HuH-7.5 (cell line): ENCODE measurements at regions not wholly inside any gene's neighbourhood (a gene's known extent, or its start where the extent isn't known, plus 50 kb on each side); places are given as distances from the start of the nearest gene placed in this dataset.
"Not testable (repeated sequence)": the region's sequence is repeated elsewhere in the genome, so short reads cannot be mapped to it uniquely, and the experiment has no call there.

Experiments
- DNase-seq: peaks from one replicate; pipeline ENCODE4 v3.0.0; 2011; ENCODE audit warnings: low spot score

- no peak for DNase-seq
Measured at GRCh38 chr5:110304176-110304575, 422.3 kb downstream of the TMEM232 start.

GRCh38 chr5:110306650-110307049 lies 419.8 kb downstream of the TMEM232 start:
- DNase-seq, result no peak

DNA sequence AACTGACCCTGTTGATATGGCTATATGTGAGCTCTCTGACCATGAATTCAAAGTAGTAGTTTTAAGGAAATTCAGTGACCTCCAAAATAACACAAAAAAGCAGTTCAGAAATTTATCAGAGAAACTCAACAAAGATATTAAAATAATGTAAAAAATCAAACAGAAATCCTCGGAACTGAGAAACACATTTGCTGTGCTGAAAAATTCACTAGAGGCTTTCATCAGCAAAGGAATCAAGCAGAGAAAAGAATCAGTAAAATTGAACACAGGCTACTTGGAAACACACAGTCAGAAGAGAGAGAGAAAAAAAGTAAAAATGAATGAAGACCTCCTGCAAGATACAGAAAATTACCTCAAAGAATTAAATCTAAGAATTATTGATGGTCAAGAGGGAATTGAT lies 417.2 kb downstream of the TMEM232 start:
- DNase-seq, result no peak

DNA sequence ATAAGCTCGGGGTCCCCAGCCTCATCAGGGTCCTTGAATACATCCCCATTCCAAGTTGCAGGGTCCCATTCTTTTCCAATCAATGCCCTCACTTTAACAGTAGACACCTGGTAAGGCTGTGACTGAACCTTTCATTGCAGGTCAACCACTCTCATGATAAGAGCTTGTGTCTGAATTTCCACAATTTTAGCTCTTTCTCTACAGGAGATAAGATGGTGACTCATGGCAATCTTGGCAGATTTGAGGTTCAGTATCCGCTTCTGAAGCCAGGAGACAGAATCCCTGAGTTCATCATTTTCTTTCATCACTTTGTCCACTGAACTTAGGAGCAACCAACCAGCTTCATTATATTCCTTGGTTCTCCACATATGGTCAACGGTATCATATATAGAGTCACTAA lies 409.9 kb downstream of the TMEM232 start:
- not testable (repeated sequence) for DNase-seq

GRCh38 chr5:110321117-110321516 lies 405.4 kb downstream of the TMEM232 start:
- no peak for DNase-seq

DNA sequence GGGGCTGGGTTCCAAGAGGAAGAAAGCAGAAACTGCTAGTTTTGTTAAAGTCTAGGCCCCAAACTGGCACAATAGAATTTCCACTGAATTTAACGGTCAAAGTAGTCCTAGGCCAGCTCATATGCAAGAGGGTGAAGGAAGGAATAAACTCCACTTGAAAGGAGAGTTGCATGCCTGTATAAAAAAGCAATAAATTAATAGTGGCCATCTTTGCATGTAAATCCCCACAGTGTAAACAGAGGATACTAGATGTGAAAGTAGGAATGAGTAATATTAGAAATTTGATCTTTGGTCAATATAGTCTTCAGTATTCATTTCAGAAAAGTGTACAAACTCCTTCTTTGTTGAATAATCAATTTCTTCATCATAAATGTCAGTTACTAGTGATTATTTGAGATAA lies 403.1 kb downstream of the TMEM232 start:
- DNase-seq, result no peak

- DNase-seq, result no peak
Measured at GRCh38 chr5:110323832-110324231, 402.6 kb downstream of the TMEM232 start.

DNA sequence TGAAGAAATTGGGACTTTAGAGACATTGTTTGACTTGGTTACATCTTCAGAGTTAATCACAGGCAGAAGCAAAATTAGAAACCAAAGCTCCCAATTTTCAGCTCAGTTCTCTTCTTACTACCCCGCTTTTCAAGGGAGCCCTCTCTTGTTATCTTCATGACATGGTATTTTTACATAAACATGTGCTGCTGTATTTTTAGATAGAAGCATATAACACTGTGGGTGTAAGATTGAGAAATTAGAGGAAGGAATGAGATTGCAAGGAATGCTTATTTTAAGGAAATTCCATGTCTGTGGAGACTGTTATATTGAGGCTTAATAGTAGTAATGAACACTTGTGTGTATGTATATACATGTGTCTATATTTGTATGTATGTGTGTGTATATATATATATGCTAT lies 401.6 kb downstream of the TMEM232 start:
- DNase-seq, result no peak

DNA sequence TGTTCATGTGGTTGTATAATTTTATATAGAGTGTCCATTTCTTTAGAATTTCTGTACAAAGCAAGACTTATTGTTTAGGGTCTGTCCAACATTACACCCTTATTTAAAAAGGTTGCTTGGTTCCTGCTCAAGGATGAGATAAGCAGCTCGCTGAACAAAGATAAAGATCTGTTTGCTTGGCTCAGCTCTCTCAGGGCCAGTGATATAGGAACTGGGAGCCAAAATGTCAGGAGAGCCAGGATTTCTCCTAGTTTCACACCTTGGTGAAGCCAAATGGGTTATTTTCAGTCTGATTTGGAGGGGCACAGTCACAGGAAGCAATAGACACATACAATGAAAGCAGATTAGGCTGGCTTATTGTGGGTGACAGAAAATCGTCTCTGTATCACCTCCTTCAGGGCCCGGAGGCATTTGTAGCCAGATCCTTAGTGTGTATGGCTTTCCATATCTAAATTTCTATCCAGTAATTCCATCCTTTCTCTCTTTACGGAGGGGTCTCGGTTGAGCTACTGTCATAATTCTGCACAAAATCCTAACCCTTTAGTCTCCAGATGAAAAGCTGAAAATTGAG lies 396.4 kb downstream of the TMEM232 start:
- DNase-seq, result no peak

GRCh38 chr5:110333384-110333783 lies 393.1 kb downstream of the TMEM232 start:
- DNase-seq, result no peak

GRCh38 chr5:110335361-110336066 lies 391.0 kb downstream of the TMEM232 start:
- DNase-seq, result no peak

- DNase-seq, result no peak
Measured at GRCh38 chr5:110338341-110339083, 388.0 kb downstream of the TMEM232 start.

DNA sequence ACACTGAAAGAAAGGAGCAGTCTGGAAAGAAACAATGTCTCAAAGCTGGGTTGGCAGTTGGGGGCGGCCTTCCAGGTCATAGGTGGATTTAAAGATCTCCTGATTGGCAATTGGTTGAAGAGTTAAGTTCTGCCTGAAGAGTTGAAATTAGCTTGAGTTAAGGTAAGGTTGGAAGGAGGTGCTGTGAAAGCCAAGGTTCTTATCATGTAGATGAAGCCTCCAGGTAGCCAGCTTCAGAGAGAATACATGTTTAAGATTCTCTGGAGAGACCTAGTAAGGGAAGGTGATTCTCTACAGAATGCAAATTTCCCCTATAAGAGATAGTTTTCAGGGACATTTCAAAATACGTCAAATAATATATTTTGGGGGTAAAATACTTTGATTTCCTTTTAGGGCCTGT lies 387.1 kb downstream of the TMEM232 start:
- no peak for DNase-seq

DNA sequence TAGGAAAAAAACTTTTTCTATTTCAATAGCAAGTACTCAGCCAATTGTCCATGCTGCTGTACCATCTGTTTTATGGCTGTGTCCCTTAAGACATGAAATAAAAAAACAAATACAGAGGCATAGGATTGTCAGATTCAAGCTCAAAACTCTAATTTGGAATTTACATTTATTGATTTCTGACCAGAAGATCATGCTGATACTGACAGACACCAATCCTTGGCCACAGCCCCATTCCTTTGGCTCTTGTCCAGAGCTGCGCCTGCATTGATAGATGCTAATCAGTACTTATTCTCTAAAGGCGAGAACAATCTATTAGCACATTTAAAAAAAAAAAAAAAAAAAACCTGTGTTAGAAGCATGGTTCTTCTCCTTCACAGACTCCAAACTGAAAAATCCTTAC lies 384.6 kb downstream of the TMEM232 start:
- DNase-seq, result no peak

DNA sequence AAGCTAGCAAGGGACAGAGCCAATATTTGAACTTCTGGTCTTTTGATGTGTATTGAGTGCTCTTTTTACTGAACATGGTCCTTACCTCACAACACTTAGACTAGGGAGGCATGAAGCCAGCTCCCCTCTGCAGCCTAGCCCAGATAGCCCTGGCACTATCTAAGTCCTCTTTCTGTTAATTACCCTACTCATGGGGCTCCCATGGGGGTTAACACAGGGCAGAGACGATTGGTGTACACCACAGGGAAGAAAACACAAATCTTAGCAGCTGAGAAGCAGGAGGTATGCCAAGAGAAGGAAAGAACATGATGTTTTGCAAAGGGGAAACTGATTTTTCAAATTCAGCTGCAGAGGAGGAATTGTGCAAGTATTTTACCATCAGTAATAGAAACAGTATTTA lies 383.8 kb downstream of the TMEM232 start:
- DNase-seq, result no peak

DNA sequence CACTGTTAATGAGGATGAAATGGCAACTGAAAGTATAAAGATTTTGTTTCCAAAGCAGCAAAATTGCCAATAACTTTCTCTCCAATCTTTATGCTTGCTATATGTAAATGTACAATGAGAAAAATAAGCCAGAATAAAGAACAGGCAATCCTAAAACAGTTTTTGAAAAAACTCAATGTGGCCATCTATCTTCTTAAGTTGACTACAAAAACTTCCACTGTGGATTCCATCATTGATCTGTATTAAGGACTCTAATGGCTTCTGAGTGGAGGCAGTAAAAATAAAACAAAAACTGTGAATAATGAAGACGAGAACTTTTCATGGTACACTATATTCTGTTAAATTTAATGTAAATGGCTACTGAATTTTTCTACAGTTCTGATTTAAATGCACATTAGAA lies 382.9 kb downstream of the TMEM232 start:
- no peak for DNase-seq

DNA sequence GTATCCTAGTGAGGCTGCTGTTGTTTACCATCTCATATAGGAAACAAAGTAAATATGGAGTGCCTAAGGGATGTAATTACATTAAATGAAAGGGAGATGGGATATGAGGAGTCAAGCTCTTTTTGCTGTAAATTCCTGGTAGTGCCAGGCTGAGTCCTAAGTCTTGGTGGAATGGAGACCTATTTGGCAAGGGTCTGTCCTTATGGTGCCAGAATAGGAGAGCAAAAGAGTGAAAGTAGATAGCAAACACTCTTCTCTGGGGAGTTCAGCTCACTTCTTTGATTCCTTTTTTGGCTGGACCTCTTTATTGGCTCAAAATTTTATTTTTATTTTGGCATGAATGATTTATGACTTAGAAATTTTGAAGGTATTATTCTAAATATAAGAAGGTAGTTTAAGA lies 380.8 kb downstream of the TMEM232 start:
- no peak for DNase-seq

DNA sequence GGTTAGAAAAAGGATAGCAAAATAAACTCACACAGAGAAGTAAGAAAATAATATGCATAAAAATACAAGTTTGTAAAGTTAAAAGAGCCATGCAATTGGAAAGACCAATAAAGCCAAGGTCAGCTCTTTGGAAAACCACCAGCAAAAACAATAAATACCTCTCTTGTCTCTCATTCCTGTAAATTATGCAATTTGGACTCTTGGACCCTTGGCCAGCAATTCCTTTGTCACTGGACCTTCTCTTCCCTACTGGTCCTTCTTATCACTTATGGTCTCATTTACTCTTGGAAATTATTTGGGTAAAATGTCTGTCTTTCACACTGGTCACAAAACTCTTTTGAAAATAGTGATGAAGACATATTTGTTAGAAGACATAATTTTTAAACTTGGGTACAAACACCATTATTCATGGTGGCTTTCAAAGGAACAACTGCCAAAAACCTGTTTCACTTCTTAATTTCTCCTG lies 379.5 kb downstream of the TMEM232 start:
- peak; percentile 14 for DNase-seq

DNA sequence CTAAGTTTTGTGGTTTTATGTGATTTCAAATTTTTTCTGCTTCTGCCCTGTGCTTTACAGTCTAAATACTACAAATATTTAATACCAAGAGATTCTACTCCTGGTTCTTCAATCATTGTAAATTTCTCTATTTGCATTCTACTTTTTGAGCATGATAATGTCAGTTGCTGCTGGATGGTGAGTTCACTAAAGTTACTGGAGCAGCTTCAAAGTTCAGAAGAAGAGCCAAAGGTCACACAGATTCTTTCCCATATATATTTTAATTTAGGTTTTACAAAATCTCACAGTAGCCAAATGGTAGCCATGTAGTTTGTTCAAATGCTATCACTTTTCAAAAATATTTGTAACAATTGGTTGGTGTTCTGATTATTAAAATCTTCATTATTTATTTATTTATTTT lies 378.7 kb downstream of the TMEM232 start:
- DNase-seq, result no peak

- DNase-seq, result no peak
Measured at GRCh38 chr5:110351430-110351829, 375.0 kb downstream of the TMEM232 start.

GRCh38 chr5:110354311-110354710 lies 372.2 kb downstream of the TMEM232 start:
- DNase-seq, result no peak

GRCh38 chr5:110354915-110355644 lies 371.4 kb downstream of the TMEM232 start:
- DNase-seq, result no peak

DNA sequence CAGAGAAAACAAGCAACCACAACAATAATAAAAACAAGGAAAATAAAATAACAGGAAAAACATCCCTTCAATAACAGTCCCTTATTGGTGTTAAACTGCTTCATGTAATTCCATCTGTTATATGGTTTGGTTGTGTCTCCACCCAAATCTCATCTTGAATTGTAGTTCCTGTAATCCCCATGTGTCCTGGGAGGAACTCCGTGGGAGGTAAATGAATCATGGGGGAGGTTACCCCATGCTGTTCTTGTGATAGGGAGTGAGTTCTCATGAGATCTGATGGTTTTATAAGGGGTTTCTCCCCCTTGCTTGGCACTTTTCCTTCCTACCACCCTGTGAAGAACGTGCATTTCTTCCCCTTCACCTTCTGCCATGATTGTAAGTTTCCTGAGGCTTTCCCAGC lies 369.8 kb downstream of the TMEM232 start:
- no peak for DNase-seq
